ENCODE measurements at regions not wholly inside any gene's neighbourhood (a gene's known extent, or its start where the extent isn't known, plus 50 kb on each side); places are given as distances from the start of the nearest gene placed in this dataset.

DNA sequence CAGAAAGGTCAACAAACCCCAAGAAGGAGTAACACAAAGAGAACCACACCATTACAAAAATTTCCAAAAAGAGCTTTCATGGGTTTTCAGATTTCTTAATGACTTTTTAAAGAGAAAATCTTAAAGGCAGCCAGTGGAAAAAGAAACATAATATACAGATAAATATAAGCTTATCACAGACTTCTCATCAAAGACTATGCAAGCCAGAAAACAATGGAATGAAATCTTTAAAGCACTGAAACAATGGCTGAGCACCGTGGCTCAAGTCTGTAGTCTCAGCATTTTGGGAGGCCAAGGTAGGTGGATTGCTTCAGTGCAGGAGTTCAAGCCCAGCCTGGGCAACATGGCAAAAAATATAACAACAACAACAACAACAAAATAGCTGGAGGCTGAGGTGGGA lies 237.4 kb downstream of the CYP26B1 start:
- H3K9me3 ChIP-seq (ENCODE audit: low read length), result peaks cover 16% of the 10 kb centered on the region
- H3K27ac ChIP-seq (ENCODE audit: extremely low read length, insufficient read depth, low read length), result no peak overlapping the region
- H3K27me3 ChIP-seq (ENCODE audit: control insufficient read depth in 1 of 2, insufficient read depth in 2 of 2, low read length in 2 of 2), result 0 out of 5 replicates have a peak, but pooled peaks cover 0 to 3% of the 10 kb centered on the region in 2 experiments
- no peaks in the 10 kb centered on the region for H4K20me1 ChIP-seq (ENCODE audit: insufficient read depth, low read length)
- H3K4me1 ChIP-seq (ENCODE audit: insufficient read depth, low read length), result no peaks in the 10 kb centered on the region
- POLR2A ChIA-PET, result no interaction called here
- H3K79me2 ChIP-seq (ENCODE audit: insufficient read depth, low read length), result no peaks in the 10 kb centered on the region
- in situ Hi-C loops (cut with HindIII; ENCODE audit: extremely low pct_ligation_motif_present, low pct_unique_long_range_greater_than_20kb), result no loop called here
- FAIRE-seq (no peak), DNase-seq (ENCODE audit: low spot score) (no peak), ATAC-seq (no peak)
- no TSS peak for BruUV-seq (replicated peaks)
- TF ChIP-seq ZNF317 (CRISPR knock-in tag; IDR thresholded peaks at IDR 0.05) (peak; percentile 98), ZFX (CRISPR knock-in tag; IDR thresholded peaks at IDR 0.05; ENCODE audit: low read depth) (no peak)
- H3K9ac ChIP-seq (ENCODE audit: insufficient read depth, low read depth, low read length), result no peak overlapping the region
- 0% methylated on average over 1 of the region's 1 CpG for WGBS (ENCODE audit: low lambda C conversion rate)
- H2AFZ ChIP-seq (ENCODE audit: low read length), result no peak overlapping the region
- no peaks in the 10 kb centered on the region for H3K36me3 ChIP-seq (replicated peaks in 1 of 2; ENCODE audit: control insufficient read depth in 1 of 2, insufficient read depth in 2 of 2, low read length in 2 of 2)
- no peak overlapping the region for H3K4me3 ChIP-seq (replicated peaks in 1 of 3; ENCODE audit: insufficient read depth in 1 of 3, low read depth in 2 of 3, low read length in 3 of 3)
- CTCF ChIA-PET (ENCODE audit: low intra/inter-chr PET ratio, low total read pairs), result no interaction called here
- H3K4me2 ChIP-seq (ENCODE audit: low read depth, low read length), result no peak overlapping the region
- intact Hi-C loops (cut with micrococcal nuclease; ENCODE audit: unreplicated experiment), result no loop called here

DNA sequence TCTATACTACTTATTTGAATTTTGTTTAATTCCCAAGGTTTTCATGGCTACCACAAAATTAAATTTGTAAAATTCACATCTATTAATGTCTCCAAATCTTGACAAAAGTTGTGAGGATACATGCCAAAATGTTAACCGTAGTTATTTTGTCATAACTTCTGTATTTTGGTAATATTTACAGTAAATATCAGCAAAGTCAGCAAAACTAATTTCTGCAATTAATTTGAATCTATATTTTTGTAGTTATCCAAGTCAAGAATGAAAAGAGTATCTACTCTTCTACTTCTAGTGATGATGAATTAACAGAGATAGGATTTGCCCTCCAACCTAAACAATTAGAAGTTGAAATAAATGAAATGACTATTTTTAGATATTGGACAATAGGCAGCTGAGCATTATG lies 238.9 kb downstream of the CYP26B1 start:
- Histone ChIP-seq H3K4me1 (ENCODE audit: insufficient read depth, low read length) (no peaks in the 10 kb centered on the region), H2AFZ (ENCODE audit: low read length) (no peak overlapping the region), H3K9ac (ENCODE audit: insufficient read depth, low read depth, low read length) (no peak overlapping the region), H3K27ac (ENCODE audit: extremely low read length, insufficient read depth, low read length) (no peak overlapping the region), H4K20me1 (ENCODE audit: insufficient read depth, low read length) (no peaks in the 10 kb centered on the region), H3K79me2 (ENCODE audit: insufficient read depth, low read length) (no peaks in the 10 kb centered on the region), H3K4me3 (replicated peaks in 1 of 3; ENCODE audit: insufficient read depth in 1 of 3, low read depth in 2 of 3, low read length in 3 of 3) (no peak overlapping the region), H3K27me3 (ENCODE audit: control insufficient read depth in 1 of 2, insufficient read depth in 2 of 2, low read length in 2 of 2) (0 out of 5 replicates have a peak, but pooled peaks cover 0 to 3% of the 10 kb centered on the region in 2 experiments), H3K4me2 (ENCODE audit: low read depth, low read length) (no peak overlapping the region), H3K9me3 (ENCODE audit: low read length) (peaks cover 16% of the 10 kb centered on the region), H3K36me3 (replicated peaks in 1 of 2; ENCODE audit: control insufficient read depth in 1 of 2, insufficient read depth in 2 of 2, low read length in 2 of 2) (no peaks in the 10 kb centered on the region)
- no peak for ATAC-seq
- intact Hi-C loops (cut with micrococcal nuclease; ENCODE audit: unreplicated experiment), result no loop called here
- ChIA-PET POLR2A (no interaction called here), CTCF (ENCODE audit: low intra/inter-chr PET ratio, low total read pairs) (no interaction called here)
- TF ChIP-seq BCL6 (CRISPR knock-in tag; IDR thresholded peaks at IDR 0.05) (no peak), MAFF (IDR thresholded peaks at IDR 0.05; ENCODE audit: low read depth, low read length) (peak; percentile 87), MAFK (conservative IDR thresholded peaks at IDR 0.05 in 1 of 2, IDR thresholded peaks at IDR 0.05 in 1 of 2; ENCODE audit: low read length in 2 of 2) (peak; percentile 80 to 89)
- no peak for DNase-seq (ENCODE audit: low spot score)
- 14% methylated on average over 1 of the region's 1 CpG for WGBS (ENCODE audit: low lambda C conversion rate)
- FAIRE-seq, result no peak
- in situ Hi-C loops (cut with HindIII; ENCODE audit: extremely low pct_ligation_motif_present, low pct_unique_long_range_greater_than_20kb), result no loop called here
- BruUV-seq (replicated peaks), result no TSS peak

Measured in HepG2 (cell line).